ENCODE measurements at regions not wholly inside any gene's neighbourhood (a gene's known extent, or its start where the extent isn't known, plus 50 kb on each side); places are given as distances from the start of the nearest gene placed in this dataset.

GRCh38 chr6:80504882-80505281, 398.4 kb downstream of the BCKDHB start:
- TF ChIP-seq CTCF (conservative IDR thresholded peaks at IDR 0.05; ENCODE audit: low read length) (no peak), EZH2phosphoT487 (IDR thresholded peaks at IDR 0.05; ENCODE audit: borderline replicate concordance, low read depth, low read length) (no peak)
